HCT116 (cell line): ENCODE measurements at regions not wholly inside any gene's neighbourhood (a gene's known extent, or its start where the extent isn't known, plus 50 kb on each side); places are given as distances from the start of the nearest gene placed in this dataset.

Source experiments
- POLR2AphosphoS5 ChIP-seq: IDR thresholded peaks from 2 replicates; pipeline ENCODE4 v1.6.1; 2011; ENCODE audit warnings: mild to moderate bottlenecking, low read depth, low read length, moderate library complexity
- TF ChIP-seq, protein P1 (sequence below), 3 experiments: fragments of 200-600 bp in 1 of 3; sonication (generic) in 1 of 3; IDR thresholded peaks in 2 of 3; conservative IDR thresholded peaks in 1 of 3; 2 replicates each; pipeline ENCODE4 v1.5.1; 2012 to 2017; ENCODE audit warnings: low read depth in 2 of 3, low read length in 2 of 3, antibody characterized with exemption in 1 of 3, borderline replicate concordance in 1 of 3, control low read depth in 1 of 3, mild to moderate bottlenecking in 1 of 3, mixed read lengths in 1 of 3, mixed run types in 1 of 3, moderate library complexity in 1 of 3; ENCODE audit not compliant: insufficient read depth in 1 of 3
- TF ChIP-seq, protein P2 (sequence below): IDR thresholded peaks from 2 replicates; pipeline ENCODE4 v1.6.1; 2012

DNA sequence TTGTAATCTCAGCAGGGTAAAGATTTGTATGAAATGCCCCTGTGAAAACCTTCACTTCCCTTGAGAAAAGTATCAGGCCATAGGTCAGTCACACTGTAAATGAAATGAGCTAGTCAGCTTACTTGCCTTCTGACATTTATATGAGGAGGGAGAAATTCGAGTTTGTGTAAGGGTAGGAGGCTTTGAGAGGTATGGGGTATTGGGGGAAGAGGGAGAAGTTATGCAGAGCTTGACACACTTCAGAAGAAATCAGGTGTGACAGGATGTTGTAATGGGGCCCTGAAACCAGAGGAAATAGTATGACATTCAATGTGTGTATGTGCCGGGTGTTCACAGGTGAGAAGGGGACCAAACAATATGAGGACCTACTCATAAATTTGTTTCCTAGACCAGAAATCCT is 64.2 kb upstream of the CCN6 start:
- TF ChIP-seq POLR2AphosphoS5: no peak
- TF ChIP-seq, protein P1, sequence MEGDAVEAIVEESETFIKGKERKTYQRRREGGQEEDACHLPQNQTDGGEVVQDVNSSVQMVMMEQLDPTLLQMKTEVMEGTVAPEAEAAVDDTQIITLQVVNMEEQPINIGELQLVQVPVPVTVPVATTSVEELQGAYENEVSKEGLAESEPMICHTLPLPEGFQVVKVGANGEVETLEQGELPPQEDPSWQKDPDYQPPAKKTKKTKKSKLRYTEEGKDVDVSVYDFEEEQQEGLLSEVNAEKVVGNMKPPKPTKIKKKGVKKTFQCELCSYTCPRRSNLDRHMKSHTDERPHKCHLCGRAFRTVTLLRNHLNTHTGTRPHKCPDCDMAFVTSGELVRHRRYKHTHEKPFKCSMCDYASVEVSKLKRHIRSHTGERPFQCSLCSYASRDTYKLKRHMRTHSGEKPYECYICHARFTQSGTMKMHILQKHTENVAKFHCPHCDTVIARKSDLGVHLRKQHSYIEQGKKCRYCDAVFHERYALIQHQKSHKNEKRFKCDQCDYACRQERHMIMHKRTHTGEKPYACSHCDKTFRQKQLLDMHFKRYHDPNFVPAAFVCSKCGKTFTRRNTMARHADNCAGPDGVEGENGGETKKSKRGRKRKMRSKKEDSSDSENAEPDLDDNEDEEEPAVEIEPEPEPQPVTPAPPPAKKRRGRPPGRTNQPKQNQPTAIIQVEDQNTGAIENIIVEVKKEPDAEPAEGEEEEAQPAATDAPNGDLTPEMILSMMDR (IDR thresholded peaks at IDR 0.05 in 2 of 3, conservative IDR thresholded peaks at IDR 0.05 in 1 of 3; ENCODE audit: borderline replicate concordance in 1 of 3, insufficient read depth in 1 of 3, low read depth in 2 of 3, low read length in 2 of 3): no peak
- TF ChIP-seq, protein P2, sequence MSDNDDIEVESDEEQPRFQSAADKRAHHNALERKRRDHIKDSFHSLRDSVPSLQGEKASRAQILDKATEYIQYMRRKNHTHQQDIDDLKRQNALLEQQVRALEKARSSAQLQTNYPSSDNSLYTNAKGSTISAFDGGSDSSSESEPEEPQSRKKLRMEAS: no peak
